Subcutaneous abdominal adipose tissue (tissue), 5 donors: ENCODE measurements at regions not wholly inside any gene's neighbourhood (a gene's known extent, or its start where the extent isn't known, plus 50 kb on each side); places are given as distances from the start of the nearest gene placed in this dataset.
"Not testable (repeated sequence)": the region's sequence is repeated elsewhere in the genome, so short reads cannot be mapped to it uniquely, and the experiment has no call there.

Experiments used
- H3K27ac ChIP-seq: one replicate; pipeline ENCODE4 v1.7.0; 2013; ENCODE audit warnings: low read depth, mild to moderate bottlenecking, inconsistent platforms, low read length, moderate library complexity
- H3K27me3 ChIP-seq, 5 donors: one replicate each; pipeline ENCODE4 v1.7.0; 2013; ENCODE audit warnings: low read length in 5 of 5, inconsistent platforms in 1 of 5; ENCODE audit not compliant: control insufficient read depth in 5 of 5, insufficient read depth in 4 of 5
- H3K36me3 ChIP-seq, 5 donors: one replicate each; pipeline ENCODE4 v1.7.0; 2013; ENCODE audit warnings: low read length in 5 of 5; ENCODE audit not compliant: control insufficient read depth in 5 of 5, insufficient read depth in 5 of 5
- H3K4me1 ChIP-seq, 5 donors: one replicate each; pipeline ENCODE4 v1.7.0; 2013; ENCODE audit warnings: low read length in 5 of 5, mild to moderate bottlenecking in 3 of 5, moderate library complexity in 1 of 5; ENCODE audit not compliant: control insufficient read depth in 5 of 5, insufficient read depth in 5 of 5
- H3K4me3 ChIP-seq, 5 donors: one replicate each; pipeline ENCODE4 v1.7.0; 2013; ENCODE audit warnings: low read length in 5 of 5, low read depth in 1 of 5
- H3K9ac ChIP-seq, 5 donors: one replicate each; pipeline ENCODE4 v1.7.0; 2013; ENCODE audit warnings: low read length in 5 of 5, mild to moderate bottlenecking in 4 of 5, moderate library complexity in 3 of 5
- H3K9me3 ChIP-seq, 5 donors: one replicate each; pipeline ENCODE4 v1.7.0; 2013; ENCODE audit warnings: low read length in 5 of 5; ENCODE audit not compliant: control insufficient read depth in 5 of 5
- donor health status: healthy.
- donor health status: healthy.
- donor health status: healthy.
- donor health status: healthy.
- donor health status: healthy.

DNA sequence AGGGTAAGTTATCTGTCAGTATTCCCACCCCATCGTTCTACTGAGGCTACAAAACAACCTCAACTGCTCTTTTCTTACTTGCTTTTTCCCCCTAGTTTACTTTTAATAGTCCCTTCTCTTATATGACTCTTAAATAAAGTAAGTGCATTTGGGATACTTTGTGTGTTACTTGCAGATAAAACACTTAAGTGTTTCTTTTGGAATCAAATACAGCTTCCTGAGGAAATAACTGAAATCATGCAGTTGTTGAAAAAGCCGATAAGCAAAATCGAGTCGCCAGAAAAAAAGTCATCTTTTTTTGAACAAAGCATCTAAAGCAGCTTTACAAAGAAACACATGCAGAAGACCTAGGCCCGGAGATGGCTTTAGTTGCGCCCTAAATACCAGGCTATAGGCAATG, 53.5 kb upstream of the EPB41L4A start:
- H3K4me3 ChIP-seq, result no peak overlapping the region
- H3K4me1 ChIP-seq, result peaks cover 0 to 7% (median 0%) of the 10 kb centered on the region in 5 donors
- no peaks in the 10 kb centered on the region for H3K9me3 ChIP-seq
- no peaks in the 10 kb centered on the region for H3K36me3 ChIP-seq
- H3K9ac ChIP-seq, result no peak overlapping the region
- no peaks in the 10 kb centered on the region for H3K27me3 ChIP-seq
- no peak overlapping the region for H3K27ac ChIP-seq

DNA sequence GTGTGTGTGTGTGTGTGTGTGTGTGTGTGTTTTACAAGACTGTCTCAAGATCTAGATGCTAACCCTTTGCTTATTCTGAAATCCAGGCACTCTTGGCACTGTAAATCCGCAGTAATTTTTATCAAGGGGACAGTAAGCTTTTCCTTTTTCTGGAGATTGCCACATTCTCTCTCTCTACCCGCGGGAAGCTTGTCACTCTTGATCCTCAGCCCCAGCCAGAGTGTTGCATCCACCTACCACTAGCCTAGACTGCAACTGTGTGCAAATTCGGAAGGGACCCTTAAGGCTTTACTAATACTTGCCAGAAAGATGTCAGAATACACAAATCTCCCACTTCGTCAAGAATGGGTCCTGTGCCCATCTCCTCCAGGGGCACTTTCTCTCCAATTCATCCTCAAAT, 54.9 kb upstream of the EPB41L4A start:
- H3K36me3 ChIP-seq, result no peaks in the 10 kb centered on the region

DNA sequence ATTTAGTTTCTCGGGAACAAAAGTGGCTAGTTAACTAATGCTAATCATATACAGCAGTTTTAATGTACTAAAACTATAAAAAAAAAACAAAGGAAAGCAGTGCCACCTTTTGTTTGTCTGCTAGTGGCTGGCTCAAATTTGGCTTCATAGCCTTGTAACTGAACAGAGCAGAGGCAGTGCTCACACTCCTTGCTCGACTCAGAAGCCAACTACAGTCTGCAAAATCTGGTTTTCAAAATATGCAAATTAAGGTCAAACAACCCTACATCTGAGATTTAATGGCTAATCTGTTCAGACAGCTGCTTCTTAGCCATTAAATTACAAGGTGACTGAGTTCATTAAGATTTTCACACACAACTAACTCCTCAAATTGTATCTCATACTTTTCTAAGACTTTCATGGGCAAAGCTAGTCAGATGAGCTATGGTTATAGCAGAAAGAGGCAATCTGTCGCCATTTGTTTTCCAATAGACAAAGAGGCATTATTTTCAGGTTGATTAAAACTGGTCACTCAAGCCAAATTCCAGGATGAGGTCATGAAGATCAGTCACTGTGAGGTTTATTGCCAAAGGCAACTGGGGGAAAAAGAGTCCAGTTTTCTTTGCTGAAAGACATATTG, 56.8 kb upstream of the EPB41L4A start:
- Histone ChIP-seq H3K4me1 (peaks cover 0 to 7% (median 0%) of the 10 kb centered on the region in 5 donors), H3K9ac (no peak overlapping the region), H3K27me3 (peaks cover 0 to 4% (median 0%) of the 10 kb centered on the region in 5 donors), H3K9me3 (no peaks in the 10 kb centered on the region), H3K36me3 (no peaks in the 10 kb centered on the region), H3K27ac (no peak overlapping the region), H3K4me3 (no peak overlapping the region)

More for the DNA sequence above, 54.9 kb upstream of the EPB41L4A start:
- H3K9ac ChIP-seq, result no peak overlapping the region
- no peak overlapping the region for H3K27ac ChIP-seq
- H3K4me3 ChIP-seq, result no peak overlapping the region
- peaks cover 0 to 4% (median 0%) of the 10 kb centered on the region in 5 donors for H3K27me3 ChIP-seq
- no peaks in the 10 kb centered on the region for H3K9me3 ChIP-seq
- H3K4me1 ChIP-seq, result peaks cover 0 to 7% (median 0%) of the 10 kb centered on the region in 5 donors

DNA sequence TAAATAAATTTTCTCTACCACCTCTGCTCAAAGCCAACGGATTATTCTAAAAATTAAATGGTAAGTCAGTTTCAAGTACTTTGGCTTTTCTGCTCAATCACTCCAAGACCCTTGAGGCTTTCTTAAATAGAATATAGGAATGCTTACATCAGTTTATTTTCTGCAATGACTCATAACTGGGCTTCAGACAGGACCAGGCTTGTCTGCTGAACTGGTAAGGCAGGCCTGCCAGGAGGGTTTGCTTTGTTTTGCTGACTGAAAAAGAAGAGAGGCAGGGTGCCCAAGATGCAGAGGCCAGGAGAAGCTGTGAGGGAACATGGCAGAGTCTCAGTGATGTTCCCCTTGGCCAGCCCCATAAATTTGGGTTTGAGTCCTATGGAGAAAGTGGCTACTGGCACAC, 60.3 kb upstream of the EPB41L4A start:
- no peak overlapping the region for H3K27ac ChIP-seq
- H3K4me1 ChIP-seq, result no peaks in the 10 kb centered on the region
- H3K36me3 ChIP-seq, result no peaks in the 10 kb centered on the region
- H3K4me3 ChIP-seq, result no peak overlapping the region
- H3K9ac ChIP-seq, result no peak overlapping the region
- peaks cover 0 to 4% (median 0%) of the 10 kb centered on the region in 5 donors for H3K9me3 ChIP-seq
- peaks cover 0 to 4% (median 0%) of the 10 kb centered on the region in 5 donors for H3K27me3 ChIP-seq

DNA sequence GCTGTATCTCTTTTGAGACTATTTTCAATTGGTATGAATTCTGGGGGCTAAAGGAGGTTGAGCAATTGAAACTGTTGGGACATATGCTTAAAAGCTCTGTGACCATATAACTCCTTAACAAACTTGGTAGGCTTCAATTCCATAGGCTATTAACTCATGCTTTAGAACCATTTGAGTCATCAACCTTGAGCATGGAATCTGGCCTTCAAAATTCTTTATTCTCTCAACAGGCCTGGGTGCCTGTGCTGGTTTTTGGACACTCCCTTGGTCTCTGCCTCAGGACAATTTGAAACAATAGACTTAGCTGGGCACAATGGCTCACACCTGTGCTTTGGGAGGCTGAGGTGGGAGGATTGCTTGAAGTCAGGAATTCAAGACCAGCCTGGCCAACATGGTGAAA, 61.4 kb upstream of the EPB41L4A start:
- no peak overlapping the region for H3K9ac ChIP-seq
- H3K27me3 ChIP-seq, result peaks cover 0 to 4% (median 0%) of the 10 kb centered on the region in 5 donors
- no peaks in the 10 kb centered on the region for H3K36me3 ChIP-seq
- H3K4me1 ChIP-seq, result no peaks in the 10 kb centered on the region
- peaks cover 0 to 4% (median 0%) of the 10 kb centered on the region in 5 donors for H3K9me3 ChIP-seq
- no peak overlapping the region for H3K27ac ChIP-seq
- no peak overlapping the region for H3K4me3 ChIP-seq

DNA sequence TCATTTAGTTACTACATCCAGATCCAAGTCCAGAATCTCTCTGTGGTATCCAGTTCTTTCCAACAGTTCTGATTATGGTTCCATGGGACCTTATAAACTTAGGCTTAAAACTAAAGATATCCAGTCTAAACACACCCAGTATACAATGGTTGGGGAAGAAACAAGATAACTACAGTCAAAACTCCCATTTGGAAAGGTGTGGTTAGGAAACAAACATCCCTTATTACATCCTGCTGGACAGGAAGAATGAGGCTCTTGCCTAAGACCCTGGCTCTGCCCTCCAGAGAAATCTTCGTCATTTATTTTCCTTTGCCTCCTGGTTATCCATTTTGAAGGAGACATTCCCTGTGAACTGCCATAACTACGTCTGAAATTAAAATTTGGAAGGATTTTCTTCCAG, 64.6 kb upstream of the EPB41L4A start:
- no peak overlapping the region for H3K9ac ChIP-seq
- no peak overlapping the region for H3K4me3 ChIP-seq
- H3K9me3 ChIP-seq, result peaks cover 0 to 4% (median 0%) of the 10 kb centered on the region in 5 donors
- no peak overlapping the region for H3K27ac ChIP-seq
- H3K36me3 ChIP-seq, result no peaks in the 10 kb centered on the region
- H3K27me3 ChIP-seq, result peaks cover 0 to 2% (median 0%) of the 10 kb centered on the region in 5 donors
- peaks cover 0 to 3% (median 0%) of the 10 kb centered on the region in 5 donors for H3K4me1 ChIP-seq

DNA sequence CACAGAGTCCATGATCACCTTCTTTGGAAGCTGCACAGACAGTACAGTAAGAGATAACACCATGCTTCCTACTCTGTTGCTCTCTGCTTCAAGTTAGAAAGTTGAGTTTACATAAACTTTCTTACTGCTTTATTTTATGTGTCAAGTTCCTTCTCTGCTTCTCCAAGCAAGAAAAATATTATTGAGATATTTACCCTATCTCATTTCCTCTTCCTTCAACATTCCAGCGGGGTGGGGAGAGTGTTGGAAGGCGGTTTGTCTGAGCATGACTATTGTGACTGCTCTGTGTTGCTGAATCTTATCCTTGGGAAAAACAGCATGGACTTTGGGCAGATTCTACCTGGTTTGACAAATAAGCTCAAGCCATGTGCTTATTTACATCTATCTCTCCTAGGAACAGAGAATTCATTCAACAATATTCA, 66.9 kb upstream of the EPB41L4A start:
- Histone ChIP-seq H3K27ac (no peak overlapping the region), H3K27me3 (no peaks in the 10 kb centered on the region), H3K9me3 (peaks cover 0 to 4% (median 0%) of the 10 kb centered on the region in 5 donors), H3K9ac (no peak overlapping the region), H3K36me3 (no peaks in the 10 kb centered on the region), H3K4me1 (peaks cover 0 to 3% (median 0%) of the 10 kb centered on the region in 5 donors), H3K4me3 (no peak overlapping the region)

DNA sequence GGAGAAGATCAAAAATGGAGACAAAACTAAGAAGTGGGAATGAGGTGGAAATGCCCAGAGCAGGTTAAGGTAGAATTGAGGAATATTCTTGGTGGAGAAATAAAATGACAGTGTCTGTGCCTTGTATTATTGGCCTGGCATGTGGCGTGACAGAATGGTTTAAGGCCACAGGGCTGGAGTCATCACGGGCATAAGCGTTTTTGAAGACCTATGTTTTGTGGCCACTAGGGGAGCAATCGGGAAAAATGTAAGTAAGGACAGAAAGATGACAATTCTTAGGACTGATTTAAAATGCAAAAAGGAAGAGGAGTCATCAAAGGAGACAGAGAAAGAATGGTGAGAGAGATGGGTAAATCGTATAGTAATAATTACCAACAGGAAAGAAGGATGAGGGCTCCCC, 72.2 kb upstream of the EPB41L4A start:
- Histone ChIP-seq H3K9ac (no peak overlapping the region), H3K27me3 (no peaks in the 10 kb centered on the region), H3K9me3 (no peaks in the 10 kb centered on the region), H3K36me3 (no peaks in the 10 kb centered on the region), H3K4me3 (no peak overlapping the region), H3K27ac (no peak overlapping the region), H3K4me1 (no peaks in the 10 kb centered on the region)

DNA sequence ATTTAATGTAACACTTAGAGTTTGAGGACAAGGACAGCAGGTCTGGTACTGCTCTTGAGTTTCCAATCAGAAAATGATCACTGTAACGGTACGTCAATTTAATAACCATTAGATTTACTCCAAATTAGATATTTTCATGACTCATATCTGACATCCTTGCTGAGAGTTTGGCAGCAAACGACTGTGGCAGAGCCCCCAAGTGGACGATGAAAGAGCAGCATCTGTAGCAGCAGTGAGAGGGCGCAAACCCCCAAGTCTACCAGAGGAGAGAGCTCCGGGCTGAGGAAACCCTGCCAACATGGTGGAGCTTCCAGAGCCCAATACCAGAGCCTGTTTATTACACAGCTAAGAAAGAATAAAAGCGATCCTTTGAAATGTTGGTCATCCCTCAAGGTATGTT, 73.2 kb upstream of the EPB41L4A start:
- Histone ChIP-seq H3K9ac (no peak overlapping the region), H3K36me3 (no peaks in the 10 kb centered on the region), H3K4me1 (no peaks in the 10 kb centered on the region), H3K9me3 (no peaks in the 10 kb centered on the region), H3K27ac (no peak overlapping the region), H3K27me3 (no peaks in the 10 kb centered on the region), H3K4me3 (no peak overlapping the region)

DNA sequence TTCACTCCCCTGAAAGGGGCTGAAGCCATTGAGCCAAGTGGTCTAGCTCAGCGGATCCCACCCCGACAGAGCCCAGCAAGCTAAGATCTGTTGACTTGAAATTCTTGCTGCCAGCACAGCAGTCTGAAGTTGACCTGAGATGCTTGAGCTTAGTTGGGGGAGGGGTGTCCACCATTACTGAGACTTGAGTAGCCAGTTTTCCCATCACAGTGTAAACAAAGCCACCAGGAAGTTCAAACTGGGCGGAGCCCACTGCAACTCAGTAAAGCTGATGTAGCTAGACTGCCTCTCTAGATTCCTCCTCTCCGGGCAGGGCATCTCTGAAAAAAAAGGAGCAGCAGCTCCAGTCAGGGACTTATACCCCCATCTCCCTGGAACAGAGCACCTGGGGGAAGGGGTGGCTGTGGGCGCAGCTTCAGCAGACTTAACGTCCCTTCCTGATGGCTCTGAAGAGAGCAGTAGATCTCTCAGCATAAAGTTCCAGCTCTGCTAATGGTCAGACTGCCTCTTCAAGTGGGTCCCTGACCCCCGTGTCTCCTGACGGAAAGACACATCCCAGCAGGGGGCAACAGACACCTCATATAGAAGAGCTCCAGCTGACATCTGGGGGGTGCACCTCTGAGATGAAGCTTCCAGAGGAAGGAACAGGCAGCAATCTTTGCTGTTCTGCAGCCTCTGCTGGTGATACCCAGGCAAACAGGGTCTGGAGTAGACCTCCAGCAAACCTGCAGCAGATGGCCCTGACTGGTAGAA, 84.8 kb upstream of the EPB41L4A start:
- H3K36me3 ChIP-seq, H3K4me3 ChIP-seq, H3K27ac ChIP-seq, H3K9me3 ChIP-seq, H3K27me3 ChIP-seq, H3K4me1 ChIP-seq, H3K9ac ChIP-seq: not testable (repeated sequence)
